Stomach (tissue), 4 donors: ENCODE measurements at regions not wholly inside any gene's neighbourhood (a gene's known extent, or its start where the extent isn't known, plus 50 kb on each side); places are given as distances from the start of the nearest gene placed in this dataset.
"Not testable (repeated sequence)": the region's sequence is repeated elsewhere in the genome, so short reads cannot be mapped to it uniquely, and the experiment has no call there.

Experiments
- CTCF ChIP-seq, 7 experiments: fragments of 450-650 bp in 4 of 7; fragments of 200-600 bp in 3 of 7; sonication (generic) in 3 of 7; IDR thresholded peaks; one replicate each; pipeline ENCODE4 v1.5.1; 2016 to 2019; ENCODE audit warnings: antibody characterized with exemption in 7 of 7, control low read depth in 2 of 7, mild to moderate bottlenecking in 1 of 7
- EP300 ChIP-seq: sonication (generic); formaldehyde crosslinking; IDR thresholded peaks from one replicate; pipeline ENCODE4 v1.6.1; 2017; ENCODE audit warnings: antibody characterized with exemption
- POLR2A ChIP-seq, 4 donors: fragments of 450-650 bp; IDR thresholded peaks; one replicate each; pipeline ENCODE4 v1.6.1; 2016; ENCODE audit warnings: antibody characterized with exemption in 4 of 4, control low read depth in 2 of 4, mild to moderate bottlenecking in 1 of 4, moderate library complexity in 1 of 4
- POLR2AphosphoS5 ChIP-seq, 3 donors: sonication (generic); formaldehyde crosslinking; IDR thresholded peaks; one replicate each; pipeline ENCODE4 v1.6.1; 2016; ENCODE audit warnings: antibody characterized with exemption in 3 of 3

- TF ChIP-seq CTCF (IDR thresholded peaks at IDR 0.05); EP300; POLR2A (IDR thresholded peaks at IDR 0.05); POLR2AphosphoS5 (IDR thresholded peaks at IDR 0.05): not testable (repeated sequence)
These were observed 105.7 kb downstream of the NPIPB11 start for GRCh38 chr16:29300541-29301535.
